H1 (cell line): ENCODE measurements at regions not wholly inside any gene's neighbourhood (a gene's known extent, or its start where the extent isn't known, plus 50 kb on each side); places are given as distances from the start of the nearest gene placed in this dataset.

Experiments used
- CTCF ChIA-PET: fragments of 300-600 bp; sonication (Branson Sonifier 250); formaldehyde crosslinking; loops from one replicate; lab custom pipeline; 2021; ENCODE audit not compliant: partially characterized antibody; lab: Charles Lee
- POLR2A ChIA-PET: fragments of 300-600 bp; sonication (Branson Sonifier 250); formaldehyde crosslinking; loops from one replicate; lab custom pipeline; 2021; ENCODE audit warnings: inconsistent platforms; ENCODE audit not compliant: partially characterized antibody; lab: Charles Lee
- DNase-seq, 2 experiments: peaks; one replicate each; pipeline versions ENCODE4 v3.0.0 to v3.0.0-alpha.2; 2010 to 2022; ENCODE audit warnings: low spot score in 2 of 2, low read depth in 1 of 2, mixed read lengths in 1 of 2
- FAIRE-seq: peaks from 2 replicates; lab custom pipeline; 2011; peaks lifted over from hg19 to GRCh38; lab: Jason Lieb, UNC
- H2AFZ ChIP-seq: 2 replicates; pipeline ENCODE4 v1.8.1; 2012; ENCODE audit warnings: low read length, inconsistent platforms
- H2AK5ac ChIP-seq: 2 replicates; pipeline ENCODE4 v1.6.1; 2013; ENCODE audit warnings: low read depth, low read length
- H2BK120ac ChIP-seq: replicated peaks from 2 replicates; pipeline ENCODE3; 2013; ENCODE audit warnings: low read depth, low read length, inconsistent platforms
- H2BK12ac ChIP-seq: 2 replicates; pipeline ENCODE4 v1.6.1; 2013; ENCODE audit warnings: low read depth, low read length
- H2BK15ac ChIP-seq: 2 replicates; pipeline ENCODE4 v1.6.1; 2013; ENCODE audit warnings: low read length
- H2BK20ac ChIP-seq: 2 replicates; pipeline ENCODE4 v1.6.1; 2013; ENCODE audit warnings: low read length
- H2BK5ac ChIP-seq: 2 replicates; pipeline ENCODE4 v1.6.1; 2013; ENCODE audit warnings: low read depth, low read length
- H3K14ac ChIP-seq: 2 replicates; pipeline ENCODE4 v1.6.1; 2013; ENCODE audit warnings: inconsistent platforms; ENCODE audit not compliant: insufficient read length
- H3K18ac ChIP-seq: 2 replicates; pipeline ENCODE4 v1.6.1; 2013; ENCODE audit warnings: low read length; ENCODE audit errors: extremely low read depth
- H3K23ac ChIP-seq: 2 replicates; pipeline ENCODE4 v1.6.1; 2013; ENCODE audit warnings: inconsistent platforms; ENCODE audit not compliant: insufficient read length
- H3K23me2 ChIP-seq: 2 replicates; pipeline ENCODE4 v1.6.1; 2013; ENCODE audit warnings: low read depth, low read length
- H3K27ac ChIP-seq: 2 replicates; pipeline ENCODE4 v1.6.1; 2011; ENCODE audit warnings: low read depth, low read length, inconsistent platforms
- H3K27me3 ChIP-seq, 4 experiments: replicated peaks in 1 of 4; 1 replicate in 1 of 4; 2 replicates in 3 of 4; pipeline versions ENCODE4 v1.6.1 to v1.8.1; 2011 to 2013; ENCODE audit warnings: low read length in 3 of 4, mild to moderate bottlenecking in 3 of 4, inconsistent platforms in 2 of 4, mixed read lengths in 2 of 4, moderate library complexity in 1 of 4; ENCODE audit not compliant: control insufficient read depth in 3 of 4, insufficient read depth in 3 of 4; ENCODE audit errors: extremely low read depth in 1 of 4
- H3K36me3 ChIP-seq, 4 experiments: 2 replicates each; pipeline versions ENCODE4 v1.6.1 to v1.8.1; 2011 to 2013; ENCODE audit warnings: mild to moderate bottlenecking in 4 of 4, low read length in 3 of 4, moderate library complexity in 2 of 4, control low read depth in 1 of 4, inconsistent platforms in 1 of 4; ENCODE audit not compliant: insufficient read depth in 4 of 4, control insufficient read depth in 2 of 4
- H3K4ac ChIP-seq: replicated peaks from 2 replicates; pipeline ENCODE3; 2013; ENCODE audit warnings: low read length, low read depth, mixed read lengths, inconsistent platforms; ENCODE audit not compliant: insufficient read length
- H3K4me1 ChIP-seq, 4 experiments: replicated peaks in 1 of 4; 1 replicate in 1 of 4; 2 replicates in 3 of 4; pipeline versions ENCODE4 v1.6.1 to v1.8.1; 2011 to 2013; ENCODE audit warnings: low read length in 3 of 4, inconsistent platforms in 2 of 4, mixed read lengths in 1 of 4; ENCODE audit not compliant: insufficient read depth in 4 of 4, control insufficient read depth in 3 of 4
- H3K4me2 ChIP-seq, 2 experiments: 2 replicates each; pipeline versions ENCODE4 v1.6.1 to v1.8.1; 2011 to 2013; ENCODE audit warnings: low read depth in 2 of 2, low read length in 2 of 2, control low read depth in 1 of 2, inconsistent platforms in 1 of 2, mild to moderate bottlenecking in 1 of 2; ENCODE audit not compliant: insufficient read depth in 1 of 2
- H3K4me3 ChIP-seq, 4 experiments: fragments of 200-600, 300-600 bp in 1 of 4; sonication (generic), shearing (Covaris generic), sonication (Bioruptor Twin) in 1 of 4; 2 replicates each; pipeline versions ENCODE4 v1.5.1 to v1.8.1; 2011 to 2016; ENCODE audit warnings: low read length in 4 of 4, low read depth in 3 of 4, control low read depth in 2 of 4, inconsistent platforms in 2 of 4, mild to moderate bottlenecking in 2 of 4, mixed read lengths in 1 of 4, moderate library complexity in 1 of 4; ENCODE audit not compliant: insufficient read depth in 2 of 4; ENCODE audit errors: extremely low read depth in 1 of 4
- H3K56ac ChIP-seq: replicated peaks from 2 replicates; pipeline ENCODE3; 2013; ENCODE audit warnings: low read depth, mild to moderate bottlenecking, mixed read lengths, low read length, inconsistent platforms; ENCODE audit not compliant: insufficient read length
- H3K79me1 ChIP-seq: 2 replicates; pipeline ENCODE4 v1.6.1; 2013; ENCODE audit warnings: low read depth, low read length, control low read depth
- H3K79me2 ChIP-seq, 2 experiments: 2 replicates each; pipeline versions ENCODE4 v1.6.1 to v1.8.1; 2012 to 2013; ENCODE audit warnings: low read length in 2 of 2, mild to moderate bottlenecking in 2 of 2, inconsistent platforms in 1 of 2; ENCODE audit not compliant: insufficient read depth in 2 of 2, control insufficient read depth in 1 of 2
- H3K9ac ChIP-seq, 4 experiments: replicated peaks in 1 of 4; 1 replicate in 1 of 4; 2 replicates in 3 of 4; pipeline versions ENCODE4 v1.6.1 to v1.8.1; 2011 to 2013; ENCODE audit warnings: low read depth in 3 of 4, low read length in 3 of 4, control low read depth in 2 of 4, mild to moderate bottlenecking in 2 of 4, moderate library complexity in 2 of 4, inconsistent platforms in 1 of 4; ENCODE audit errors: extremely low read depth in 1 of 4
- H3K9me3 ChIP-seq, 2 experiments: 2 replicates each; pipeline versions ENCODE4 v1.6.1 to v1.8.1; 2012 to 2013; ENCODE audit warnings: mild to moderate bottlenecking in 2 of 2, moderate library complexity in 2 of 2, control low read depth in 1 of 2, inconsistent platforms in 1 of 2, low read depth in 1 of 2, low read length in 1 of 2, mixed read lengths in 1 of 2; ENCODE audit not compliant: insufficient read depth in 2 of 2
- H4K20me1 ChIP-seq, 2 experiments: replicated peaks in 1 of 2; 2 replicates each; pipeline versions ENCODE3 to v1.8.1; 2011 to 2013; ENCODE audit warnings: inconsistent platforms in 2 of 2, low read length in 2 of 2, mild to moderate bottlenecking in 1 of 2; ENCODE audit not compliant: insufficient read depth in 2 of 2, control insufficient read depth in 1 of 2
- H4K5ac ChIP-seq: 2 replicates; pipeline ENCODE4 v1.6.1; 2013; ENCODE audit warnings: low read length, low read depth, mixed read lengths, inconsistent platforms; ENCODE audit not compliant: insufficient read length
- H4K8ac ChIP-seq: 2 replicates; pipeline ENCODE4 v1.8.0; 2013; ENCODE audit warnings: mild to moderate bottlenecking, moderate library complexity, low read length, inconsistent platforms; ENCODE audit not compliant: insufficient read depth; ENCODE audit errors: extremely low read depth
- H4K91ac ChIP-seq: replicated peaks from 2 replicates; pipeline ENCODE3; 2013; ENCODE audit warnings: low read length, mixed read lengths, inconsistent platforms; ENCODE audit not compliant: insufficient read length
- ASH2L ChIP-seq: fragments of 200-600, 300-600 bp; sonication (generic); IDR thresholded peaks from one replicate; pipeline ENCODE4 v1.7.1; 2017; ENCODE audit warnings: low read length
- HDAC6 ChIP-seq: IDR thresholded peaks from one replicate; pipeline ENCODE4 v1.7.1; 2012; ENCODE audit warnings: low read depth, mild to moderate bottlenecking, inconsistent platforms, low read length, moderate library complexity
- NRF1 ChIP-seq: IDR thresholded peaks from 2 replicates; pipeline ENCODE4 v1.6.1; 2011; ENCODE audit warnings: mild to moderate bottlenecking, low read depth, low read length, improper control_type of control experiment
- PHF8 ChIP-seq: fragments of 200-600 bp; sonication (generic); conservative IDR thresholded peaks from 2 replicates; pipeline ENCODE4 v1.7.1; 2012; ENCODE audit warnings: low read depth, mild to moderate bottlenecking, inconsistent platforms, low read length, moderate library complexity
- POLR2AphosphoS5 ChIP-seq: IDR thresholded peaks from 2 replicates; pipeline ENCODE4 v1.6.1; 2011; ENCODE audit warnings: low read depth, low read length
- RAD21 ChIP-seq, 2 experiments: IDR thresholded peaks in 1 of 2; conservative IDR thresholded peaks in 1 of 2; 2 replicates each; pipeline ENCODE4 v1.6.1; 2011; ENCODE audit warnings: low read depth in 2 of 2, low read length in 2 of 2, improper control_type of control experiment in 1 of 2, inconsistent platforms in 1 of 2, mild to moderate bottlenecking in 1 of 2, moderate library complexity in 1 of 2
- RXRA ChIP-seq: IDR thresholded peaks from 2 replicates; pipeline ENCODE4 v1.6.1; 2011; ENCODE audit warnings: low read depth, mild to moderate bottlenecking, low read length, moderate library complexity; ENCODE audit not compliant: insufficient read depth
- SIX5 ChIP-seq: IDR thresholded peaks from 2 replicates; pipeline ENCODE4 v1.6.1; 2011; ENCODE audit warnings: mild to moderate bottlenecking, low read depth, low read length
- TAF1 ChIP-seq: IDR thresholded peaks from 2 replicates; pipeline ENCODE4 v1.6.1; 2011; ENCODE audit warnings: mild to moderate bottlenecking, low read depth, low read length
- WGBS, 2 experiments: shearing (Covaris generic) in 1 of 2; methylation state at CpG; one replicate each; pipeline versions ENCODE4 v1.1.6 to v1.1.7; 2013 to 2015; ENCODE audit warnings: low lambda C conversion rate in 2 of 2, mixed read lengths in 2 of 2, inconsistent platforms in 1 of 2, low coverage in 1 of 2, missing lambda C conversion rate in 1 of 2; ENCODE audit not compliant: insufficient replicate concordance in 2 of 2, insufficient coverage in 1 of 2, insufficient read length in 1 of 2; ENCODE audit errors: extremely low coverage in 1 of 2, missing lambda C conversion rate in 1 of 2; 5-methylcytosine and 5-hydroxymethylcytosine counted together

- no peak overlapping the region for H2BK120ac ChIP-seq
- H3K14ac ChIP-seq, result no peak overlapping the region
- no peak overlapping the region for H3K18ac ChIP-seq
- H2AFZ ChIP-seq, result peak overlapping the region; percentile 66
- H3K4me1 ChIP-seq, result peaks cover 0 to 4% (median 1%) of the 10 kb centered on the region in 4 experiments; a peak in 3 of 7 replicates
- no peaks in the 10 kb centered on the region for H3K9me3 ChIP-seq
- H3K56ac ChIP-seq, result no peak overlapping the region
- no peaks in the 10 kb centered on the region for H3K36me3 ChIP-seq
- H3K27me3 ChIP-seq, result no peaks in the 10 kb centered on the region
- no peak overlapping the region for H4K5ac ChIP-seq
- H3K4ac ChIP-seq, result no peak overlapping the region
- H2BK12ac ChIP-seq, result no peak overlapping the region; the same call in 1 of the 2 replicates
- H4K20me1 ChIP-seq, result no peaks in the 10 kb centered on the region
- ChIA-PET POLR2A (no interaction called here), CTCF (interaction anchor here (0.6 to 11.3 kb wide), 67 partner anchors 8 to 1796 kb away, joined by 3 to 131 read pairs (median 4); no protein-coding TSS in a partner anchor)
- no peak for FAIRE-seq
- H2BK15ac ChIP-seq, result no peak overlapping the region
- H3K4me3 ChIP-seq, result no peak overlapping the region
- no peak overlapping the region for H3K23ac ChIP-seq
- TF ChIP-seq RXRA (no peak), ASH2L (no peak), HDAC6 (no peak), NRF1 (no peak), PHF8 (no peak), POLR2AphosphoS5 (no peak), TAF1 (no peak), SIX5 (no peak), RAD21 (IDR thresholded peaks at IDR 0.05 in 1 of 2, conservative IDR thresholded peaks at IDR 0.05 in 1 of 2; ENCODE audit: low read depth in 2 of 2, low read length in 2 of 2) (no peak)
- H4K8ac ChIP-seq, result no peak overlapping the region
- WGBS, 2 experiments, result 88% methylated on average over 9 of the region's 9 CpGs; no CpG with 5 or more reads in 1 of the 2 experiments
- H3K27ac ChIP-seq, result no peak overlapping the region
- no peaks in the 10 kb centered on the region for H3K23me2 ChIP-seq
- DNase-seq, result no peak
- H2BK20ac ChIP-seq, result no peak overlapping the region
- no peak overlapping the region for H2BK5ac ChIP-seq
- no peak overlapping the region for H4K91ac ChIP-seq
- no peak overlapping the region for H3K4me2 ChIP-seq
- H3K79me1 ChIP-seq, result no peaks in the 10 kb centered on the region
- H3K79me2 ChIP-seq, result no peaks in the 10 kb centered on the region
- peak overlapping the region in 1 of 4 experiments; percentile 34; a peak in 1 of 7 replicates for H3K9ac ChIP-seq
- no peak overlapping the region for H2AK5ac ChIP-seq
Observed at GRCh38 chr18:45384962-45385315, 230.3 kb upstream of the SLC14A2 start.
